ENCODE measurements at regions not wholly inside any gene's neighbourhood (a gene's known extent, or its start where the extent isn't known, plus 50 kb on each side); places are given as distances from the start of the nearest gene placed in this dataset.

DNA sequence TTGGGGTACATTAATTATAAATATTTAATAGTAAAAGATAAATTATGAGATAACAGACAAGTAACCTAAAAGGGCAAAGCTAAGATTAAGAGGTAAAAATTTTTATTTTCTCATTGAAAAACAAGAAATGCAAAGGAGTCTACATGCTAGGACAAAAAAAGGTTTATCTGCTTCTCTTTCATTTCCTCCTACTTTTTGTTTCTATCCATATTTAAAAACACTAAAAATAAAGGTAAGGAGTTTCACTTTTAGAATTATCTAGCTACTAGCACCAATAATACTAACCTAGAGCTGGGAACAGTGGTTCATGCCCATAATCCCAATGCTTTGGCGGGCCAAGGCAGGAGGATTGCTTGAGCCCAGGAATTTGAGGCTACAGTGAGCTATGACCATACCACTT lies 1551.7 kb upstream of the SLC39A10 start:
- TF ChIP-seq ZNF121 (CRISPR knock-in tag; IDR thresholded peaks at IDR 0.05), result no peak
- no peak for TF ChIP-seq STAT6 (CRISPR knock-in tag; conservative IDR thresholded peaks at IDR 0.05; ENCODE audit: low read depth)
- no peak for TF ChIP-seq JUN (CRISPR knock-in tag; IDR thresholded peaks at IDR 0.05)
- TF ChIP-seq USF2 (CRISPR knock-in tag; IDR thresholded peaks at IDR 0.05), result no peak
- TF ChIP-seq, protein P1, sequence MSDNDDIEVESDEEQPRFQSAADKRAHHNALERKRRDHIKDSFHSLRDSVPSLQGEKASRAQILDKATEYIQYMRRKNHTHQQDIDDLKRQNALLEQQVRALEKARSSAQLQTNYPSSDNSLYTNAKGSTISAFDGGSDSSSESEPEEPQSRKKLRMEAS (CRISPR knock-in tag; IDR thresholded peaks at IDR 0.05), result no peak
- no peak for TF ChIP-seq CTCF (IDR thresholded peaks at IDR 0.05)

Measured in WTC11 (cell line).